MCF 10A (cell line): ENCODE measurements at regions not wholly inside any gene's neighbourhood (a gene's known extent, or its start where the extent isn't known, plus 50 kb on each side); places are given as distances from the start of the nearest gene placed in this dataset.

Experiments used
- BruUV-seq: library from RNA; stranded (reverse); fragments of 400-500 nt; replicated peaks from 2 replicates; lab custom pipeline; 2021; lab: Mats Ljungman, UMichigan
- CTCF ChIA-PET: fragments of 300-600 bp; sonication (Branson Sonifier 250); formaldehyde crosslinking; extraction: SDS; loops from one replicate; lab custom pipeline; 2021; ENCODE audit warnings: antibody characterized with exemption, inconsistent platforms; lab: Yijun Ruan, JAX
- POLR2A ChIA-PET: fragments of 300-600, 350-650 bp; sonication (Branson Sonifier 250); formaldehyde crosslinking; extraction: SDS; loops from one replicate; lab custom pipeline; 2020; ENCODE audit warnings: antibody characterized with exemption, inconsistent platforms; lab: Yijun Ruan, JAX
- DNase-seq: peaks from one replicate; pipeline ENCODE4 v3.0.0-alpha.2; 2018; ENCODE audit not compliant: unreplicated experiment
- H3K27ac Mint-ChIP-seq: one replicate; pipeline ENCODE4 v1.8.0; 2022; ENCODE audit warnings: mild to moderate bottlenecking, low read depth, mixed read lengths; ENCODE audit not compliant: unreplicated experiment
- H3K27me3 Mint-ChIP-seq: one replicate; pipeline ENCODE4 v1.8.0; 2022; ENCODE audit warnings: mixed read lengths; ENCODE audit not compliant: insufficient read depth, unreplicated experiment
- H3K36me3 Mint-ChIP-seq: one replicate; pipeline ENCODE4 v1.8.0; 2022; ENCODE audit warnings: mild to moderate bottlenecking, moderate library complexity, mixed read lengths; ENCODE audit not compliant: insufficient read depth, unreplicated experiment
- H3K4me1 Mint-ChIP-seq: one replicate; pipeline ENCODE4 v1.8.0; 2022; ENCODE audit warnings: mixed read lengths; ENCODE audit not compliant: insufficient read depth, unreplicated experiment
- H3K4me3 Mint-ChIP-seq: one replicate; pipeline ENCODE4 v1.8.0; 2022; ENCODE audit warnings: mild to moderate bottlenecking, moderate library complexity, mixed read lengths; ENCODE audit not compliant: unreplicated experiment
- H3K9me3 Mint-ChIP-seq: one replicate; pipeline ENCODE4 v1.8.0; 2022; ENCODE audit warnings: mixed read lengths; ENCODE audit not compliant: unreplicated experiment
- intact Hi-C: fragments of 100-400 bp; cut with micrococcal nuclease; formaldehyde crosslinking; loops from 2 replicates; pipeline ENCODE4 v1.14.1; 2022
- TF ChIP-seq, protein P1 (sequence below): fragments of 200-600 bp; IDR thresholded peaks from one replicate; pipeline ENCODE4 v1.8.0; 2022; ENCODE audit warnings: antibody characterized with exemption, mild to moderate bottlenecking; ENCODE audit not compliant: unreplicated experiment

DNA sequence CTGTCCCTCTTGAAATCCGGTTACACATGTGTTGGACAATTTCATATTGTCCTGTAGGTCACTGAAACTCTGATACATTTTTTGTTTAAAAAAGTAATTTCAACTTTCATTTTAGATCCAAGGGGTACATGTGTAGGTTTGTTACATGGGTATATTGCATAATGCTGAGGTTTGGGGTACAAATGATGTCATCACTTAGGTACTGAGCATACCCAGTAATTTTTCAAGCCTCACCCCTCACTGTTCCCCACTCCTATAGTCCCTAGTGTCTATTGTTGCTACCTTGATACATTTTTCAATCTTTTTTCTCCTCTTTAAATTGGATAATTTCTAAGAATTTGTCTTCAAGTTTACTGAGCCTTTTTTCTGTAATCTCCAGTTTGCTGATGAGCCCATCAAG lies 483.0 kb downstream of the DHX35 start:
- H3K4me3 Mint-ChIP-seq: no peak overlapping the region
- H3K4me1 Mint-ChIP-seq: no peaks in the 10 kb centered on the region
- no peaks in the 10 kb centered on the region for H3K36me3 Mint-ChIP-seq
- TF ChIP-seq, protein P1, sequence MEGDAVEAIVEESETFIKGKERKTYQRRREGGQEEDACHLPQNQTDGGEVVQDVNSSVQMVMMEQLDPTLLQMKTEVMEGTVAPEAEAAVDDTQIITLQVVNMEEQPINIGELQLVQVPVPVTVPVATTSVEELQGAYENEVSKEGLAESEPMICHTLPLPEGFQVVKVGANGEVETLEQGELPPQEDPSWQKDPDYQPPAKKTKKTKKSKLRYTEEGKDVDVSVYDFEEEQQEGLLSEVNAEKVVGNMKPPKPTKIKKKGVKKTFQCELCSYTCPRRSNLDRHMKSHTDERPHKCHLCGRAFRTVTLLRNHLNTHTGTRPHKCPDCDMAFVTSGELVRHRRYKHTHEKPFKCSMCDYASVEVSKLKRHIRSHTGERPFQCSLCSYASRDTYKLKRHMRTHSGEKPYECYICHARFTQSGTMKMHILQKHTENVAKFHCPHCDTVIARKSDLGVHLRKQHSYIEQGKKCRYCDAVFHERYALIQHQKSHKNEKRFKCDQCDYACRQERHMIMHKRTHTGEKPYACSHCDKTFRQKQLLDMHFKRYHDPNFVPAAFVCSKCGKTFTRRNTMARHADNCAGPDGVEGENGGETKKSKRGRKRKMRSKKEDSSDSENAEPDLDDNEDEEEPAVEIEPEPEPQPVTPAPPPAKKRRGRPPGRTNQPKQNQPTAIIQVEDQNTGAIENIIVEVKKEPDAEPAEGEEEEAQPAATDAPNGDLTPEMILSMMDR: no peak
- BruUV-seq: no TSS peak
- H3K9me3 Mint-ChIP-seq: no peaks in the 10 kb centered on the region
- no peaks in the 10 kb centered on the region for H3K27me3 Mint-ChIP-seq
- intact Hi-C loops: no loop called here
- H3K27ac Mint-ChIP-seq: no peak overlapping the region
- ChIA-PET CTCF (no interaction called here), POLR2A (no interaction called here)
- no peak for DNase-seq

DNA sequence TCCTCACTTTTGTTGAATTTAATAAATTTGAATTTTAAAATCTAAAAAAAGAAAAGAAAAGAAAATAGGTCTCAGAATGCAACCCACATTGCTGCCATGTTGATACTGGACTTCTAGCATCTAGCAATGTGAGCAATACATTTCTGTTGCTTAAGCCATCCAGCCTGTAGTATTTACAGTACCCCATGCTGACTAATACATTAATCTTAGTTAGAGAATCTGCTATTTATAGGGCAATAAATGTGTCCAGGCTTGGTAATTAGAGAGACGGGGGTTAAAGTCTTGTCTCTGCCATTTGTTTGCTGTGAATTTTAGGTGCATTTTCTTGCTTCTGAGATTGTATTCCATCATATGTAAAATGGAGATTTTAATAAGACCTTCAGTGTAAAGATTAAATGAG lies 471.3 kb downstream of the DHX35 start:
- peaks cover 6% of the 10 kb centered on the region for H3K9me3 Mint-ChIP-seq
- no peaks in the 10 kb centered on the region for H3K27me3 Mint-ChIP-seq
- peaks cover 11% of the 10 kb centered on the region for H3K4me1 Mint-ChIP-seq
- no peaks in the 10 kb centered on the region for H3K36me3 Mint-ChIP-seq
- no peak overlapping the region for H3K27ac Mint-ChIP-seq
- no peak for DNase-seq
- TF ChIP-seq, protein P1: no peak
- ChIA-PET CTCF (interaction anchor here (1.0 to 1.3 kb wide), 3 partner anchors 11 to 321 kb away, joined by 3 to 7 read pairs (median 3); no protein-coding TSS in a partner anchor), POLR2A (interaction anchor here (1.3 kb wide), 1 partner anchor 10 kb away, joined by 4 read pairs; no protein-coding TSS in a partner anchor)
- BruUV-seq: no TSS peak
- intact Hi-C loops: no loop called here
- no peak overlapping the region for H3K4me3 Mint-ChIP-seq

DNA sequence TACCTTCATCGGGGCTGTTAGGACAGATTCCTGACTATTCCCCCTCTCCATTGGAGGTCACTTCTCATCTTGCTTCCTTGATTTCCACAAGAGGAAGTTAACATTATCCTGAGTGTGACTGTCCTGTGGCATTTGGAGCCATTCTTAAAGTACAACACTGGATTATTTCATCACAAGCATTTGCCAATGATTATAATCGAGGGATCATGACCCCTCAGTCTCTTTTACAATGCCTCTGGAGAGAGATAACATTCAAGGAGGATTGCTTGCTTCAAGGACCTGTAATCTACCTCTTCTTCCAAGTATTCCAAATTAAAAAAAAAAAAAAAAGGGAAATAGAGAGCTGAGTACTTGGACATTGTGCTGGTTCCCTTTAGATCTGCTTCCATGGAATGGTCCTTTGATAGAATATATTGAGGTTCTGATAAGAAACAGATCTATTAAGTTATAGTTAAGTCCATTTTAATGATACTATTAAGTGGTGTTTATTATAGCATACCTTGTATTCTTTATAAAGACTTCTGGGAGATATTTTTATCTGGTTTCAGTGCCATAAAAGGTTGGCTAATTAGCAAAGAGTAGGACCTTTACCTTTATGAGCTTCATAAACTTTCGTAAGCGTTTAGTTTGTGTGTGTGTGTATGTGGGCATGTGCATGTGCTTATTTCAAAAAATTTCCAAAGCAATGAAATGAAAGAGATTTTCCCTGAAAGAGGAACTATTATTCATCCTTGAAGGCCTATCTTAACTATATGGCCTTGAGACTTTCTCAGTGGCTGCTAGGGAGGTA lies 469.1 kb downstream of the DHX35 start:
- H3K27ac Mint-ChIP-seq: no peak overlapping the region
- H3K9me3 Mint-ChIP-seq: no peaks in the 10 kb centered on the region
- POLR2A ChIA-PET: no interaction called here
- intact Hi-C loops: no loop called here
- BruUV-seq: no TSS peak
- no peak overlapping the region for H3K4me3 Mint-ChIP-seq
- TF ChIP-seq, protein P1: no peak
- H3K4me1 Mint-ChIP-seq: peaks cover 11% of the 10 kb centered on the region
- H3K36me3 Mint-ChIP-seq: no peaks in the 10 kb centered on the region
- no peaks in the 10 kb centered on the region for H3K27me3 Mint-ChIP-seq
- CTCF ChIA-PET: interaction anchor here (0.6 to 0.7 kb wide), 4 partner anchors 22 to 1258 kb away, joined by 3 to 5 read pairs (median 4); no protein-coding TSS in a partner anchor
- no peak for DNase-seq

DNA sequence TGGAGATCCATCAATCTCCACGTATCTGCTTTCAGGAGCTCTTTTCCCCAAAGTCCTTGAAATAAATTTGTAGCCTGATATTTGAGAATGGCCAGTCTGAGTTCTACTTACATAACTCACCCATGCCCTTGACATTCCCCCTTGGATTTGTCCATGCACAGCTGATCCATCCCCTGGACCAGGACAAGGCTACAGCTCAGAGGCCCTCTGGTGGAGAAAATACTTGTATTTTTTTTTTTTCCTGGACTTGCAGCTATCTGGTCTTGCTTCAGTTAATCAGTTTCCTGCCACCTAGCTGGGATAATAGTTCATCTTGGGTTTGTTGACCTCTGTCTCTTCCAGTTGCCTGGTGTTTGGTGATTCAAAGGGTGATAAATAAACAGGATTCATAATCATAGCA lies 467.6 kb downstream of the DHX35 start:
- Mint-ChIP-seq H3K27ac (no peak overlapping the region), H3K9me3 (no peaks in the 10 kb centered on the region), H3K27me3 (no peaks in the 10 kb centered on the region), H3K4me1 (peaks cover 7% of the 10 kb centered on the region), H3K4me3 (no peak overlapping the region), H3K36me3 (no peaks in the 10 kb centered on the region)
- DNase-seq: peak; percentile 8
- BruUV-seq: no TSS peak
- TF ChIP-seq, protein P1: peak; percentile 27
- intact Hi-C loops: loop anchor here (5.0 kb wide), 1 partner anchor 162 kb away; no protein-coding TSS in a partner anchor
- CTCF ChIA-PET: interaction anchor here (0.6 to 1.5 kb wide), 24 partner anchors 8 to 1803 kb away, joined by 3 to 15 read pairs (median 3); no protein-coding TSS in a partner anchor
- POLR2A ChIA-PET: interaction anchor here (0.9 kb wide), 1 partner anchor 14 kb away, joined by 3 read pairs; no protein-coding TSS in a partner anchor
